Stimulated activated CD4-positive, alpha-beta T cell treated with anti-CD3 and anti-CD28 coated beads, TNF-alpha, amount 100 ng/mL, for 4 hours (primary cell): ENCODE measurements at regions not wholly inside any gene's neighbourhood (a gene's known extent, or its start where the extent isn't known, plus 50 kb on each side); places are given as distances from the start of the nearest gene placed in this dataset.

Experiments
- DNase-seq, 3 experiments: peaks; one replicate each; pipeline ENCODE4 v3.0.0-alpha.2; 2020; ENCODE audit warnings: low read depth in 3 of 3

DNA sequence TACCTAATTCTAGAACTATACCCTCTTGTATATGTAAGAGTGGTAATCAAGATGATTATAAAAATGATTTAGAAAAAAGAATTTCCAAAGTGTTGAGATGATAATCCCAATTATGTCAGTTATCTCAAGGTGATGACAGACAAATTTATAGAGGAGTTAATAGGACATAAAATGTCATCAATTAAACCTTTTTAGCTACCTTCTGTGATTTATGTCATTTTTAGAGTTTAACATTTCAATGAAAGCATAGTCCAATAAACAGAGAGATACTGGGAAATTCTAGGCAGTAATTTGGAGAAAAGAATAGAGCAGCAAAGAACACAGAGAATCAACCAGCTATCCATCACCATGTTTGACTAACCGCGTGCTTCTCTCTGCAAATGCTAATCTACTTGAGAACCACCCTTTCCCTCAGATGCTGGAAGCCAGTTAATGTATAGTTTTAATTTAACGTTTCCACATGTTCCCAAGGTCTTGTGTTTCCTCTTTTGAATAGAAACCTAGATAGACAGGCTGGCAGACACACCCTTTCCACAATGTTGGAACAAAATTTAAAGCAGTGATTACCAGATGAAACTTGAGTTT is 433.1 kb upstream of the FAM241A start:
- DNase-seq, result no peak

DNA sequence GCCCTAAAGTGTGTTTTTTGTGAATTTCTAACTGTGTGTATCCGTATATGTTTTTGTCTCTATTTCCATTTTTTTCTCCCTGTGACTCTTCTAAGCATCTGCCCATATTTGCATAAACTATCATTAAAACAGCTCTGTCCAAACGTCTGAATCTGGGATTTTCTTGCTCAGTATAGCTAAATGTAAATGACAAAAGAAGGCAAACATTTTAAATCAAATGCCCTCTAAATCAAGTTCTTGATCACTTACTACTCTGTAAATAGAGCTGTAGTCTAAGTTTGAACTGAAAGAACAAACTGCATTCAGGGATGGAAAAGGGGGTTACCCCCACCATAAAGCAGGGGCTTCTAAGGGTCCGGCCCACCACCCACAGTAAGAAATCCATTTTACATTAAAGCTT is 432.0 kb upstream of the FAM241A start:
- no peak for DNase-seq

DNA sequence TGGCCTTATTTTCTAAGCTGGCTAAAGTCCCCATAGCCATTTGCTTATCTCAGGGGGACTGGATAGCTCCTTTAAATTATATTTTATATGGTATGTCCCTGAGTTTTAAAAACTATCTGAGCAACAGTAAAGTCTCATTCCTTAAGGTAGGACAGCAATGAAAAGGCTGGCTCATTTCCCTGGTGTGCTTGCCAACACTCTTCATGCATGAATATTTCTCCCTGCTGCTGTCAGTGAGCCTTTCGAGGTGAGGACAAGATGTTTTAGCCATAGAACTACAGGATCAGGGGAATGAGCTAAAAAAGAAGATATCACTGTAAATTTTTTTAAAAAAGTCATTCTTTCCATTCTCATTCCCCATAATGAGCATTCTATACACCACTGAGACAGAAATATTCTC is 427.3 kb upstream of the FAM241A start:
- DNase-seq, result no peak

DNA sequence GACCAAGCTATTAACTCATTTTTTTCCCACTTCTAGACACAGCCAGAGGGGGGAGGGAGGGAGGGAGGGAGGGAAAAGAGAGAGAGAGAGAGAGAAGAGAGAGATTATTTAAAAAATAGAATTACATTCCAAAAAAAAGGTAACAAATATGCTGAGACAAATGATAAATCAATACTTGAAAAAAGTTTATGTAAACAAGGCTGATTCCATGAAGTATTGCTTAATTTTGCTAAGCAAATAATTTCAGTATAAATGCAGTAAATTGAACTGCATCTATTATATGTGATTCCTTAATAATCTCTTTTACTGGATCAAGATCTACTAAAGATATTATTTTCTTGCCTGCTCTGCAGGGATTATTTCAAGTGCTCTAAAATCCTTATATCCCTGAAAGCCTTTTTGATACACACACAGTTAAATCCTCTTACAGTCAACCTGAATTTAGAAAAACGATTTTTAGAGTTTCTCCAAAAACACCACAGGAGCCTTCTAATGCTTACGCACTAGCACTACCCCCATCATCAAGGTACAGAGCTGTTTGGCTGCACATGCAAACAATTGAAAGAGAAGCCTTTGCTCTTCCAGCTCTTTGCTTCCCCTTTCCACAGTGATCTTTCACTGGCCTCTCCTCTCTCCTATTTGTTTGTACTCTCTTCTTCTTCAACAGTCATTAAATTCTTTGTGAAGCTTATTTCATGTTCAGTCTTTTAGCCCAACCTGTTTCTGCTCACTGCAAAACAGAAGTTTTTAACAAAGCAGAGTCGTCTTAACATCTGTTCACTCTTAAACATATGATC is 426.3 kb upstream of the FAM241A start:
- no peak for DNase-seq

DNA sequence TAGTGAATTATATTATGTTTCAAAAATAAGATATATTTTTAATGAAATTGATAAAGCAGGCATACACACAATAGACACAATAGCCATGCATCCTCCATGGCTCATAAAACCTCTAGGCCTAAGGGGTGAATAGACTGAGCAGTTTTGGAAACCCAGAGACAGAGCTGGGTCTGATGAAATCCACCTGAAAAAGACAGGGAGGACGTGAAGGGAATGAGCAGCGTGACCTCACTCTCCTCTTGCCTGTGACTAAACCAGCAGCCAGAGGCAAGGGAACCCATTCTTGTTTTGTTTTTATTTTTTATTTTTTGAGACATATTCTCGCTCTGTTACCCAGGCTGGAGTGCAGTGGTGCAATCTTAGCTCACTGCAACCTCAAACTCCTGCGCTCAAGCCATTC is 424.4 kb upstream of the FAM241A start:
- DNase-seq, result no peak

DNA sequence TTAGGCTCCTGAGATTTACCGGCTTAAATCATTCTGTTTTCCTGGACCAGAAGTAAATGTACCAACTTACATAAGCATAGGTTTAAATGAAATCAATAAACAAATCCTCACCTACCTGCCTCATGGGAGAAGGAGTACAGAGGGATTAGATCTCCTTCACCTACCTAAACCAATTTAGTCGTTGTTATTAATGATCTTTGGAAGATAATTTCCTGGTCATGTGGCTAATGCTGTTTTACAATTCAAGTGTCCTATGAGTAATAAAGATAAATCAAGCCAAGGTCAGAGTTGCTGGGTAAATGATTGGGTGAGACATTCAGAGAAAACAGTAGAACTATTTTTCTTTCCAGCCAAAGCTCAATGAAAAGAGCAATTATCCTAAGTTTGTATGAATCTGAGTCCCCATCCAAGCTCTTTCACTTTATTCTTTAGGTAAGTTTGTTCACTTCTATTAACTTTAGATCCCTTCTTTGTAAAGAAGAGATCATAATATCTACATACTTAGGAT is 423.0 kb upstream of the FAM241A start:
- no peak for DNase-seq

DNA sequence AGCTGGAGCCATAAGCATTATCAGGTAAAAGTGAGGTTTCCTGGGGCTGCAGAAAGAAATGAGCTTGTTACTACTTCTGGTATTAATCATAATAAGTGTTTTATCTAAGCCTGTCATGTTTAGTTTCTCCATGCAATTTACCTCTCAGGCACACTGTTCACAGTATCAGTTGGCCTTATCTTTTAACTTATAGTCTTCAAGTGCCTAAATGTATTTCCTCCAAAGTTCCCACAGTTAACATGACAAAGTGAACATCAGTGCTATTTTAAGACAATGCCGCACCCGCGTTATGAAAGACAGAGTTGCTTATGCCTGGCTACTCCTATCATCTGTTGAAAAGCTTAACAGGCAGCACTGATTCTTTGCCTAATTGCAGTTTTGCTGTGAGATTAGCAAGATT is 408.7 kb upstream of the FAM241A start:
- DNase-seq, result no peak

DNA sequence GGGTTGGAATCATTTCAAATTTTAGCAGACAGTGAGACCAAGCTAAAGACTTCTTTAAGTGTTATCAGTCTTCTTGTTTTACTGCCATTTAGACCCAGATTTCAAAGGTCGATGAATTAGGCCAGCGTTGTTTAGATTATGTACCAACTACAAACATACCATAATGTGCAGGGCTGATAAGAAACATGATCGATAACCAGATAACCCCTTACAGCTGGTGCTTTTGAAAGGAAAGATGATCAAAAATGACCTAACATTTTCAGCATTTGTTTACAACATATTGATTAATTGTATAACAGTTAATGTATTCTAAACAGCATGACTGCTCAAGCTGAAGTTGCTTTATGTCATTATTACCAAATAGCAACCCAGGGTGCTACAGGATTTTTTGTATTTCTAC is 400.4 kb upstream of the FAM241A start:
- DNase-seq, result no peak

DNA sequence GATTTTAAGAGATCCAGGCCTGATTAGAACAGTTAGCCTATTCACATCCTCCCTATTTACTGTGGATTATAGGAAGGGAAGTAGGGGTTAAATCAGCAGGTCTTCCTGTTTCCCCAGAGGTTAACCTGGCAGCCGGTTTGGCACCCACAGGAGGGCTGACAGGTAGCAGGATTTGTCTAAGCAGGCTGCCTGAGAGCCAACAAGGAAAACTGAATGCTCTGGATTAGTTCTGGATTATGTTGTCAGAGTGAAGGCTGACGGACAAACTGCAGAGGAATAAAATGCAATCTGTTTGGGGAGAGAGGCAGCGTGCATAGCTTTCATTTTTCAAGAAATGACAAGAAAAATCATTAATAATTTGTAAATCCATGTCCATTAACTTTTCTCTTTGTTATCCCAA is 397.1 kb upstream of the FAM241A start:
- no peak for DNase-seq

DNA sequence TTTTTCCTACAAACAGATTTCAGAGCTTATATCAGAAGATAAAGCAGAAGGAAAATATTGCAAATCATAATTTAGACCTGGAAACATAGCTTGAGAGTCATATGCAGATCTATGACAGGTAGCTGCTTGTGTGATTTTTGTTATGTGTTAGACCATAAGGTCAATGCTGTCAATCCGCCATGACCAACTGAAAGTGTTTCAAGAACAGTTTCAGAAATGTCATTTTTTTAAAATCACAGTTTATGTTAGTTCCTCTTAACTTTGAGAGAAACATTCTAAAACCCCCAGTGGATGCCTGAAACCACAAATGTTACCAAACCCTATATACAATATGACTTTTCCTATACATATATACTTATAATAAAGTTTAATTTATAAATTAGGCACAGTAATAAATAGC is 391.3 kb upstream of the FAM241A start:
- DNase-seq, result no peak

DNA sequence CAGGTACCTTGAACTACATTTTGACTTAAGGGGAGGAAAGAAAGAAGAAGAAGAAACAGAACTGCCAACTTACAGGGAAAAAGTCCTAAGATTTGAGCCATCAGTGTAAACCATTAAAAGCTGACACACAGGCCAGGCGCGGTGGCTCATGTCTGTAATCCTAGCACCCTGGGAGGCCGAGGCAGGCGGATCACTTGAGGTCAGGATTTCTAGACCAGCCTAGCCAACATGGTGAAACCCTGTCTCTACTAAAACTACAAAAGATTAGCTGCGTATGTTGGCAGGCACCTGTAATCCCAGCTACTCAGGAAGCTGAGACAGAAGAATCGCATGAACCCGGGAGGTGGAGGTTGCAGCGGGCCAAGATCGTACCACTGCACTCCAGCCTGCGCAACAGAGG is 389.7 kb upstream of the FAM241A start:
- DNase-seq, result no peak

DNA sequence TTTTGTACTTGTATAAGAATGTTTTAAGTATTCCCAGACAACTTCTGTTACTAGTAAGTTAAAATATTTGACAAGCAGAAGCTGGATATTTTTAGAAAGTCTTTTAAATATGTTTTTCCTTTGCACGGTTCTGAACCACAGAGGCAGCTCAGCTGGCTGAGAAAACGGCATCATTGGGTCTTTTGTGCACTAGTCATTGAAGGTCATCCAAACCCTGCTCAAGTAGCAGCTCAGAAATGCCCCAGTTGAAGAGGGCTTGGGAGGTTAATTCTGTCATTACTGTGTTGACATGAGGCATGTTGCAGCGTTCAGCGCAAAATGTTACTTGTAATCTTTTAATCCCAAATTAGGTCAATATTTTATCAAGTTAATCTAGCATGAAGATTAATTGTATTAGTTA is 383.7 kb upstream of the FAM241A start:
- no peak for DNase-seq

DNA sequence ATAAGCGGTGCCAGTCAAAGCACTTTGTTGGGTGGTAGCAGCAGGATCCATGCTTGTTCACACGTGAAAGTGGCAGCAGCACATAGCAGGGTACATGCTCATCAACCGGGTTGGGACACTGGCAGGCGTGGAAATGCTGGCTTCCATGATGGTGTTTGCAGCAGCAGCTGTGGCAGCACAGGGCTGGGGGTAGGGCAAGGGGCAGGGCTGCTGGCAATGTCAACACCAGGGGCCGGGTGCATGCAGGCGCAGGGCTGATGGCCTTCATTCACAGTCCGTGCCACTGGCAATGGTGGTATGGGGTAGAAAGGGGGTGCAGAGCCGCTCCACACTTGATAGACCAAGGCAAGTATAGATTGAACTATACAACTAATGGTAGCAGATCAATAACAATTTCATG is 374.7 kb upstream of the FAM241A start:
- DNase-seq, result no peak

DNA sequence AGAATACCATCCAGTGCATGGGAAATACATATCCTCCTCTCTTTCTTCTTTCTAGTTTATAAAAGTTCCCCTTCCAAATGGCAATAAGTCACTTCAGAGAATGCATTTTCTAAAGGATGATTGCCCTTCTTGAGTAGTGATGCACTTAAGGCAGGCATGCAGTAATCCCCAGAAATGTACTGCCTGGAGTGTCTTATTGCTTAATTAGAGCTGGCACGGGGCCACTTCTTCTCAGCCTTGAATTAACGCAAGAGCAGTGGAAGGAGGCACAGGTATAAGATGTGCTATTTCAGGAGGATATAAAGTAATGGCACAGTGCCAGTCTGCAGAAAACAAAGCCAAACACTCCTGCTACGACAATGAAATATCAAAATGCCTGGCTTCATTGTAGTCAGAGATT is 371.4 kb upstream of the FAM241A start:
- DNase-seq, result no peak

DNA sequence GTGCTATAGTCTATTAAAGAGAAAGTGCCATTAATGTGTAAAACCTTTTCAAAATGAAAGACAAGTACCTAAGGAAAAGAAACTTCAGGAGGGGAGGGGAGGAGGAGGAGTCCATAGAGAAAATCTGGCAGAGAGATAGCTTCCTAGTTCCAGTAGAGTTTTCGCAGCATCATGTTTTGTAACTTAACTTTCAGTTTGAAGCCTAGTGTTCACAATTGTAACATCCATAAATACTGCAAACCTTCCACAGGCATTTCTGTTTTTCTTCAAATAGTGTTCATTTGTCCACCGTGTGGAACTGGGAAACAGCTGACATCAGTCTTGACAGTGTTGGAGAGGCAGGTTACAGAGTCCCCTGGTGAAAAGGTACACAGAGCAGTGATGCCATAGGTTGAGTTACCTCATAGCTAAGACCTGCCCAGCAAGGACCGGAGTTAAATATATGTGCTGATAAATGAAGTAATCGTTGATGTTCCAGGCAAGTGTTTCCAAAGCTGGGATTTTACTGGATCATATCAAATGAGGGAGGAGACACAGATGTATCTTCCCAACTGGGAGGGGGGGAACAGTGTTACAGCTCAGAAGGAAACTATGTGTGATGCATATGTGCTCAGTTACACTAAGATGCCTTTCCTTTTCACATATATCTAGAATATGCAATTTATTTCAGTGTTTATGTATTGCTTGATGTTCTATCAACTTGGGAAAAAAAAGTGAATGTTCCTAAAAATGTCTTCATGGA is 369.5 kb upstream of the FAM241A start:
- no peak for DNase-seq

DNA sequence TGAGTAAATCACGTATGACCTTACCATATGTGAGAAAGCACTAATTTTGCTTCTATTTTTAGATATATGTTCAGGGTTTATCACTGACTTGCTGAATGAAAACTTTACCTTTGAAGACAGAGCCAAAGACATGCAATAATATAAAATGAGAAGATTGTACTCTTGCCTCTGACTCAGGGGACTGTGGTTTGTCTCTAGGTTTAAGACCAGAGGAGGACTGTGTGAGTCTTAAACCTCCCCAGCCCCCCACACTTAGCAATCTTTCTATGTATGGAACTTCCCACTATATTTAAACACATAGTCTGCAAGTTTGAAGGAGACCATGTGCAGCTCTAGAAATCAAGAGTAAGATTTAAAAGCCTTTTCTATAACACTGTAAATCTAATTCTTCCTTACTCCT is 368.7 kb upstream of the FAM241A start:
- no peak for DNase-seq

DNA sequence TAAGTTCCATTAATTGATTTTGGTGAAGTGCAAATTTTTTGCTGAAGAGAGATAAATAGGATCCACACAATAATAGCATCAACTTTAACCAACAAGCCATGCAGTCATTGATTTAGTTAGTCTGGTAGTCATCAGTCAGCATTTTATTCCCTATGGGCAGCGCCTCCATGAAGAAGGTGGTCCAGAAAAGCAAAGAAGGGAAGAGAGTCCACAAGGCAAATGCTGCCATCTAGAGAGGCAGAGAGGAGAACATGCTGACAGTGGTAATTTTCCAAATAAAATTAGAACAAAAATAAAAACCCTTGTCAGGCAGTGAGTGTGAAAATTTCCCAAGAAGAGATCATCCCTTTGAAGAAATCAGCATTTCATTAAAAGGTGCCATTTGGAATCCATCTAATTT is 366.7 kb upstream of the FAM241A start:
- DNase-seq, result no peak

DNA sequence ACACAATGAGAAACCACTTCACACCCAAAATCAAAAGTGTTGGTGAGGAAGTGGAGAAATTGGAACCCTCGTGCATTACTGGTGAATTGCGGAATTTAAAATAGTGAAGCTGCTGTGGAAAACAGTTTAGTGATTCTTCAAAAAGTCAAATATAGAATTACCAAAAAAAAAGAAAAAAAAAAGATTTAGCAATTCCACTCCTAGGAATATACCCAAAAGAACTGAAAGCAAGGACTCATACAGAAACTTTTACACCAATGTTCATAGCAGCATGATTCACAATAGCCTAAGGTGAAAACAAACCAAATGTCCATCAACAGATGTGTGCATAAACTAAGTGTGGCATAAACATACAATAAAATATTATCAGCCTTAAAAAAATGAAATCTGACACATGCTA is 364.3 kb upstream of the FAM241A start:
- DNase-seq, result no peak

DNA sequence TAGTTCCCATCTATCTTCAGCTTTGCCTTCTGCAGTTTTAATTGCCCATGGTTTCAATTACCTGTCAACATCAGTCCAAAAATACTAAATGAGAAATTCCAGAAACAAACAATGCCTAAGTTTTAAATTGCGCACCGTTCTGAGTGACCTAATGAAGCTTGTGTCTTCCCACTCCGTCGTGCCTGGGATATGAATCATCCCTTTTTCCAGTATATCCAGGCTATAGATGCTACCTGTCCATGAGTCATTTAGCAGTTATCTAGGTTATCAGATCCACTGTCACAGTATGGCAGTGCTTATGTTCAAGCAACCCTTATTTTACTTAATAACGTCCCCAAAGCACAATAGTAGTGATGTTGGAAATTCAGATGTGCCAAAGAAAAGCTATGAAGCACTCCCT is 363.6 kb upstream of the FAM241A start:
- no peak for DNase-seq

DNA sequence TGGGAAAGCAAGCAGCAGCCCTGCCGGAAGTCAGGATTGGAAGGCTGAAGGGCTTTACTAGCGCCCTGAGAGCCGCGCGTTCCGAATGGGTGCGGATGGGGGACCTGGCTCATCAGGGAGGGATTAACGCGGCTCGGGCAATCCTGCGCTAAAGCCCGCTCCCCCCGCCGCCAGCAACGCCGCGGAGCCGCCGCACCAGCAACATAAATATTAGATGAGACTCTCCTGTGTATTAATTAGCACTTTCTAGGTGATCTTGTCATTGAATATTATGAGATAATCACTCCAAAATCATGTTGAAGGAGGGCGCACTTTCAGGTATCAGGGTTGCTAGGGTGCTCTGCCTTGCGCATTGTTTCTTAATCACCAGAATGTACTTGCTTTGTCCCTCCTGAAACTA is 357.2 kb upstream of the FAM241A start:
- no peak for DNase-seq

DNA sequence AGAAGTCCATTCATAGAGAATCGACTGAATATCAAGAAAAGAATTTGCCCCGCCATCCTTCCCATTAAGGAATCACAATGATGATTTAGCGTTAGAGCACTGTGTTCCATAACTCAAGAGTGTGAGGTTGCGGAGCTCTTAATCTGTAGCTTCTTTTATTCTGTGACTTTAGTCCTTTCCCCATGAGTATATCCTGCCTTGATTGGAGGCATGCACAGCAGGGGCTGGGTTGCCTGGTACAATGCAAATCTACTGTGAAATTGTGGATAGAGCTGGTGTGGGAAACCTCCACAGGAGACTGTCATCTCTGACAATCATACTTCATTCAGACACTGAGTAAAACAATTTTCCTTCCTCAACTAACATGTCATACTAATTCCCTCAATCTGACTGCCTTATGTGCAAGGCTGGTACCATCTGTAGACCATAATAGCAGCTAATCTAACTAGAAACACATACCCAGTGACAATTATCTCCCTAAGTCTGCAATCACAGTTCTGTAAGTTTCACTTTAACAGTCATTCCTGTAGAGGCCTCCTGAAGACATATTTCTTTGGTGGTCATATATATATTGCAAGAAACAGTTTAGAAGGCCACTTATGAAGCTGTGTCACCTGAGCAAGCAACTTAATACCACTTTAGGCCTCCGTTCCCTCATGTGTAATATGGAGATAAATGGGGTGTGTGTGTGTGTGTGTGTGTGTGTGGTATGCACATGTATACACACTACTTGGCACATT is 355.2 kb upstream of the FAM241A start:
- no peak for DNase-seq

DNA sequence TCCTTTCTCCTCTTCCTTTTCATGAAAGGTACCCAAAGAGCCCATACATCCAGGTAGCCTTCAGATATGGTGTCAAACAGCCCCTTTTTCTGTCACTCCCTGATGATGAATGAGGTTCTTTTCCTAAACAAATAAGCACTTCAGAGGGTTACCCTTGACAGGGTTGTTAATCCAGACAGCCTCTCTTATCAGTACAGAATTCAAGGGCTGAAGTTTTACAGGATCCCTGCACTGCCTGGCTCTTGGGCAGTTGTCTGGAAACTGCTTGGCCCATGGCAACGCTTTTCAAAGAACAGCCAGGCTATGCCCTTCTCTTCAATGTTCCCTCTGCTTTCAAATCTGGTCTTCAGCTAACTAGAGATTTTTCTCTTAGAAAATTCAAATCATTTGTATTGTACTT is 352.6 kb upstream of the FAM241A start:
- DNase-seq, result no peak
